Testis (tissue), 2 donors: ENCODE measurements at regions not wholly inside any gene's neighbourhood (a gene's known extent, or its start where the extent isn't known, plus 50 kb on each side); places are given as distances from the start of the nearest gene placed in this dataset.

Experiments used
- DNase-seq: peaks from one replicate; pipeline ENCODE4 v3.0.0-alpha.2; 2019
- H3K27ac ChIP-seq, 2 donors: fragments of 200-600 bp; sonication (generic); one replicate each; pipeline ENCODE4 v1.5.1; 2019
- H3K27me3 ChIP-seq: fragments of 200-600 bp; sonication (generic); one replicate; pipeline ENCODE4 v1.5.1; 2019
- H3K36me3 ChIP-seq: fragments of 200-600 bp; sonication (generic); one replicate; pipeline ENCODE4 v1.5.1; 2017; ENCODE audit warnings: low read depth; ENCODE audit errors: missing control alignments
- H3K4me1 ChIP-seq: fragments of 200-600 bp; sonication (generic); one replicate; pipeline ENCODE4 v1.5.1; 2019
- H3K4me3 ChIP-seq, 2 donors: fragments of 200-600 bp; sonication (generic); one replicate each; pipeline ENCODE4 v1.5.1; 2017 to 2019
- H3K9me3 ChIP-seq: fragments of 200-600 bp; sonication (generic); one replicate; pipeline ENCODE4 v1.5.1; 2017
- POLR2A ChIP-seq: fragments of 450-650 bp; IDR thresholded peaks from one replicate; pipeline ENCODE4 v1.6.1; 2017; ENCODE audit warnings: antibody characterized with exemption, mild to moderate bottlenecking, moderate library complexity
- WGBS, 2 donors: methylation state at CpG; one replicate each; pipeline ENCODE4 v1.1.5; 2018; 5-methylcytosine and 5-hydroxymethylcytosine counted together
- intact Hi-C: fragments of 100-400 bp; cut with DNase I; formaldehyde crosslinking; loops from one replicate; pipeline ENCODE4 v1.15.1; 2023; ENCODE audit warnings: low total_unique reads
- TF ChIP-seq, protein P1 (sequence below), 3 experiments: fragments of 450-650 bp in 2 of 3; fragments of 200-600 bp in 1 of 3; sonication (generic) in 1 of 3; IDR thresholded peaks; one replicate each; pipeline ENCODE4 v1.5.1; 2016 to 2019; ENCODE audit warnings: antibody characterized with exemption in 3 of 3, mild to moderate bottlenecking in 2 of 3, moderate library complexity in 1 of 3

DNA sequence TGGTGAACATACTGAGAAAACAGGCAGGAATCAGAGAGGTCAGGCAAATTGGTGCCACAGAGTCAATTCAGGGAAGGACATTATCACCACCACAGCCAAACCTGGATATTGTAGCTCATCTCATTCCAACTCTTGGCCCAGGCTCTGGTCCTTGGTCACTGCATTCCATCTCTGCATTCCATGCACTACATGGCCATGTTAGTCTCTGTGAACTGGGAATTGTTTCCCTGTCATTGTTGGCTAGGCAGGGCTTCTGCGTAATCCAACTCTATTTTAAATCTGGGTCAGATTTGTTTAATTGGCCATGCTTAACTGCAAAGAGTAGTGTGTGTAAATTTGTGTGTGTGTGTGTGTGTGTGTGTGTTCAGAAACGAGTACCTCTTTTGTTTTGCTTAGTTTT lies 837.6 kb upstream of the ADAMTS5 start:
- DNase-seq = no peak
- intact Hi-C loops = no loop called here
- WGBS, 2 donors = 70 to 71% methylated on average over 2 of the region's 2 CpGs
- TF ChIP-seq, protein P1, sequence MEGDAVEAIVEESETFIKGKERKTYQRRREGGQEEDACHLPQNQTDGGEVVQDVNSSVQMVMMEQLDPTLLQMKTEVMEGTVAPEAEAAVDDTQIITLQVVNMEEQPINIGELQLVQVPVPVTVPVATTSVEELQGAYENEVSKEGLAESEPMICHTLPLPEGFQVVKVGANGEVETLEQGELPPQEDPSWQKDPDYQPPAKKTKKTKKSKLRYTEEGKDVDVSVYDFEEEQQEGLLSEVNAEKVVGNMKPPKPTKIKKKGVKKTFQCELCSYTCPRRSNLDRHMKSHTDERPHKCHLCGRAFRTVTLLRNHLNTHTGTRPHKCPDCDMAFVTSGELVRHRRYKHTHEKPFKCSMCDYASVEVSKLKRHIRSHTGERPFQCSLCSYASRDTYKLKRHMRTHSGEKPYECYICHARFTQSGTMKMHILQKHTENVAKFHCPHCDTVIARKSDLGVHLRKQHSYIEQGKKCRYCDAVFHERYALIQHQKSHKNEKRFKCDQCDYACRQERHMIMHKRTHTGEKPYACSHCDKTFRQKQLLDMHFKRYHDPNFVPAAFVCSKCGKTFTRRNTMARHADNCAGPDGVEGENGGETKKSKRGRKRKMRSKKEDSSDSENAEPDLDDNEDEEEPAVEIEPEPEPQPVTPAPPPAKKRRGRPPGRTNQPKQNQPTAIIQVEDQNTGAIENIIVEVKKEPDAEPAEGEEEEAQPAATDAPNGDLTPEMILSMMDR (IDR thresholded peaks at IDR 0.05) = no peak
- no peak for TF ChIP-seq POLR2A
- no peaks in the 10 kb centered on the region for H3K4me1 ChIP-seq
- no peaks in the 10 kb centered on the region for H3K36me3 ChIP-seq
- no peaks in the 10 kb centered on the region for H3K27me3 ChIP-seq
- no peak overlapping the region for H3K27ac ChIP-seq
- H3K4me3 ChIP-seq = no peak overlapping the region
- H3K9me3 ChIP-seq = no peaks in the 10 kb centered on the region

DNA sequence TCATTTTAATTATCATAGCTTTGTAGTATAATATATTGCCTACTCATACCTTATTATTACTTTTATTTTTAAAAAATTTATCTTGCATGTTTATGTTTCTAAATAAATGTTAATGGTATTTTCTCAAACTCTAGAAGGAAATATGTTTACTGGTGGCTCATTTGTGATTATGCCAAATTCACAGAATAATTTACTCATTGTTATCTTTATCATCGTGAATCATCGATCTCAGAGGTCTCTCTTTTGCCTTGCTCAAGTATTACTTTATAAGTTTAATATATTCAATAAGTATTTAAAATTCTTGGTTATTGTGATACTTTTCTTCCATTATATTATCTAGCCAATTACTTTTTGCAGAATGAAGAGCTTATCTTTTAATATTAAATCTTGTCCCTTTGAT lies 836.7 kb upstream of the ADAMTS5 start:
- no peaks in the 10 kb centered on the region for H3K27me3 ChIP-seq
- intact Hi-C loops = no loop called here
- TF ChIP-seq, protein P1 (IDR thresholded peaks at IDR 0.05) = no peak
- no peak for TF ChIP-seq POLR2A
- no peak overlapping the region for H3K27ac ChIP-seq
- H3K4me1 ChIP-seq = no peaks in the 10 kb centered on the region
- no peaks in the 10 kb centered on the region for H3K9me3 ChIP-seq
- no peak overlapping the region for H3K4me3 ChIP-seq
- no peak for DNase-seq
- H3K36me3 ChIP-seq = no peaks in the 10 kb centered on the region
- 91 to 96% methylated on average over 2 of the region's 2 CpGs for WGBS, 2 donors

DNA sequence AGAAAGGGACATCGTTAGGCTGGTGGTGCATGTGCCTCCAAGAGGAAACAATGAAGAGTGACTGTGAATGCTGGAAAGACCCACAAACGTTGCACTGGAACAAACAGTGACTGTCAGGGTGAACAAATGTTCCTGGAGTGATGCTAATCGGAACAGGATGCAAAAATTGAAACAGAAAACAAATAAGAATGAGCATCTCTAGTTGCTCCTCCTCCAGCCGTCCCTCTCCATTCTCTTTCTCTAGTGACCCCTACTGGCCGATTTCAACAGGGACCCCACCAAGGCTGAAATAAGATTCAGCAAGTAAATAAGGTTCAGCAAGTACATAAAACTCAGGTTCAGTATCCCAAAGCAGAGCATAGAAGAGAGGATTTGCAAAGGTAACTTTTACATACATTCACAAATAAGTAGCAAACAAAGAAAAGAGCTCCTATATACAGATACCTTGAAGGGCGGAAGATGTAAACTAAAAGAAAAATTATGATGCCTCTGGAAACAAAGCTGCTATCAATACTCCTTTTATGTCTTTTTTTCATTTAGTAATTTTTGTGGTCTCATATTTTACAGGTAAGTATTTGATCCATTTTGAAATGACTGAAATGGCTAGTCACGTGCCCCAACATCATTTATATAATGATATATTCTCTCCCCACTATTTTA lies 836.1 kb upstream of the ADAMTS5 start:
- H3K4me3 ChIP-seq = no peak overlapping the region
- no peak overlapping the region for H3K27ac ChIP-seq
- peak; percentile 64 for DNase-seq
- no peaks in the 10 kb centered on the region for H3K36me3 ChIP-seq
- TF ChIP-seq, protein P1 (IDR thresholded peaks at IDR 0.05) = peak in 2 of 3 experiments; percentile 36 to 57
- TF ChIP-seq POLR2A = no peak
- no peaks in the 10 kb centered on the region for H3K4me1 ChIP-seq
- 32 to 40% methylated on average over 7 of the region's 7 CpGs for WGBS, 2 donors
- intact Hi-C loops = no loop called here
- no peaks in the 10 kb centered on the region for H3K27me3 ChIP-seq
- H3K9me3 ChIP-seq = no peaks in the 10 kb centered on the region

DNA sequence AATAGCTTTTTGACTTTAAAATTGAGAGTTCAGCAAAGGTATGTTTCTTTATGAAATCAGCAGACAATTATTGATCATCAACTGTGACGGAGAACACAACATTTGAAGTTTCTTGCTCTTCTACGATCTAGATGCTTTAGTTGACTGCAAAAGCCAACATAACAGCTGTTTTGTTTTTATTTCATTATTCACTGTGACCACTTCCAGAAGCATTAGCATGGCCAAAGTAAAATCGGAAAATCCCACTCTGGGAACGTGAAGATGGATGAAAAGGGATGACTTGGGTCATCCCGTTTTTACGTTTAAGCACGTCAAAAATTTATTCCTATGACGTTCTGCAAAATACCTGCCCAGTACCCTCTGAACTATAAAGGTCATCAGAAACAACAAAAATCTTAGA lies 833.0 kb upstream of the ADAMTS5 start:
- Histone ChIP-seq H3K4me1 (no peaks in the 10 kb centered on the region), H3K27me3 (no peaks in the 10 kb centered on the region), H3K27ac (no peak overlapping the region), H3K4me3 (no peak overlapping the region), H3K9me3 (no peaks in the 10 kb centered on the region), H3K36me3 (no peaks in the 10 kb centered on the region)
- intact Hi-C loops = no loop called here
- no peak for DNase-seq
- 67 to 77% methylated on average over 8 of the region's 8 CpGs for WGBS, 2 donors
- TF ChIP-seq, protein P1 (IDR thresholded peaks at IDR 0.05) = no peak
- no peak for TF ChIP-seq POLR2A

DNA sequence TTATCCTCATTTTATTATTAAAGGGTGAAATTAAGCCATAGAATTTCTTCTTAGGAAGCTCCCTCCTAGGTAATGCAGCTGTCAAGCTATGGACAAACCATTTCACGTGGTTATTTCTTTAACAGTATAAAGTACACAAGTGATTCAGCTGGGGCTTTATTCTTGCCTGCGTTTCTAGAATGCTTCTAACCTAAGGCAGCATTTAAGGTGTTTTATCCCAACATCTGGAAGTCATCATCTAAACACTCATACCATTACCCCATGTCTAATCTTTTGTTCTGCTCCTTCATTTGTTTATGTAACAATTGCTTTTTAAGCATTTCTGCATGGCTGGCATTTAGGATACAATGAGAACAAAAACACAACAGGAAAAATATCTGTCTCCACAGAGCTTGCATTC lies 829.2 kb upstream of the ADAMTS5 start:
- 28 to 41% methylated on average over 2 of the region's 2 CpGs for WGBS, 2 donors
- H3K27me3 ChIP-seq = no peaks in the 10 kb centered on the region
- no peaks in the 10 kb centered on the region for H3K4me1 ChIP-seq
- H3K27ac ChIP-seq = no peak overlapping the region
- no peak for DNase-seq
- H3K36me3 ChIP-seq = no peaks in the 10 kb centered on the region
- intact Hi-C loops = no loop called here
- TF ChIP-seq, protein P1 (IDR thresholded peaks at IDR 0.05) = no peak
- TF ChIP-seq POLR2A = no peak
- H3K4me3 ChIP-seq = no peak overlapping the region
- no peaks in the 10 kb centered on the region for H3K9me3 ChIP-seq
